ENCODE measurements at regions not wholly inside any gene's neighbourhood (a gene's known extent, or its start where the extent isn't known, plus 50 kb on each side); places are given as distances from the start of the nearest gene placed in this dataset.

DNA sequence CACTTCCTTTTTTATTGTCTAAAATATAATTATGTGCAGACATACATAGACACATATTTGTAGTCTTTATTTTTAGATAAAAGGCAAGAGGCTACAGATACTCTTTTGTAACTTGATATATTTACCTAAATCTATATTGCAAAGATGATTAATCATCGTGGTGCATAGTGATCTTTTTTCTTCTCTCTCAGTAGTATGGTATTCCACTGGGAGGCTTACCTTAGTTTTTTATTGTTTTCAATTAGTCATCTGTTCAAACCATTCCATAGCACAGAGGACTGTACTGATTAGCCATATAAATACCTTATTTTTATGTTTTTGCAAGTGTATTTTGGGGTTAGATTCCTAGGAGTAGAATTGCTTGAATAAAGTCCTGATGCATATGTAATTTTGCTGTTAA, 619.7 kb downstream of the GRXCR1 start:
- intact Hi-C loops (cut with DNase I), result no loop called here
- H3K4me3 ChIP-seq, result no peak overlapping the region
- no peaks in the 10 kb centered on the region for H3K27me3 ChIP-seq
- H3K27ac ChIP-seq, result no peak overlapping the region
- 80 to 86% (median 84%) methylated on average over 1 of the region's 1 CpG for WGBS, 3 donors
- H3K4me1 ChIP-seq (ENCODE audit: insufficient read depth), result no peaks in the 10 kb centered on the region
- no peaks in the 10 kb centered on the region for H3K36me3 ChIP-seq
- no peak for TF ChIP-seq EP300 (IDR thresholded peaks at IDR 0.05)
- no peaks in the 10 kb centered on the region for H3K9me3 ChIP-seq
- no peak for DNase-seq

DNA sequence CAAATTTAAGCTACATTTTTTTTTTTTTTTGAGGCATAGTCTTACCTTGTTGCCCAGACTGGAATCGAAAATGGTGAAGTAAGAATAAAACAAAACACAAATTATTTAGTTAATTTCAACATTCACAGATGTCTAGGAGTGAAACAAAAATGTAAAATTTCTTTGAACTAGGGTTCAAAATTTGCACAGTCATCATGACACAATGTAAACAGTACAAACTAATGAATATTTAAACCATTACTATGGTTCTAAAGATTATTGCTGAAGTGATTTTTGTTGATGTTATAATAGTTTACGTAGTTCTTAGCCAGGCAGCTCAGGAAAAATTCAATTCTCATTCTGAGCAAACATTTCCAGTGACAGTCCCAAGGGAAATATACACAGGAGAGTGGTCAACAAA, 633.1 kb downstream of the GRXCR1 start:
- Histone ChIP-seq H3K4me1 (ENCODE audit: insufficient read depth) (no peaks in the 10 kb centered on the region), H3K4me3 (no peak overlapping the region), H3K9me3 (no peaks in the 10 kb centered on the region), H3K27ac (no peak overlapping the region), H3K27me3 (no peaks in the 10 kb centered on the region), H3K36me3 (no peaks in the 10 kb centered on the region)
- DNase-seq, result no peak
- intact Hi-C loops (cut with DNase I), result loop anchor here in 1 of 4 donors (10.0 kb wide), 1 partner anchor 349 kb away; no protein-coding TSS in a partner anchor
- TF ChIP-seq, protein P1, sequence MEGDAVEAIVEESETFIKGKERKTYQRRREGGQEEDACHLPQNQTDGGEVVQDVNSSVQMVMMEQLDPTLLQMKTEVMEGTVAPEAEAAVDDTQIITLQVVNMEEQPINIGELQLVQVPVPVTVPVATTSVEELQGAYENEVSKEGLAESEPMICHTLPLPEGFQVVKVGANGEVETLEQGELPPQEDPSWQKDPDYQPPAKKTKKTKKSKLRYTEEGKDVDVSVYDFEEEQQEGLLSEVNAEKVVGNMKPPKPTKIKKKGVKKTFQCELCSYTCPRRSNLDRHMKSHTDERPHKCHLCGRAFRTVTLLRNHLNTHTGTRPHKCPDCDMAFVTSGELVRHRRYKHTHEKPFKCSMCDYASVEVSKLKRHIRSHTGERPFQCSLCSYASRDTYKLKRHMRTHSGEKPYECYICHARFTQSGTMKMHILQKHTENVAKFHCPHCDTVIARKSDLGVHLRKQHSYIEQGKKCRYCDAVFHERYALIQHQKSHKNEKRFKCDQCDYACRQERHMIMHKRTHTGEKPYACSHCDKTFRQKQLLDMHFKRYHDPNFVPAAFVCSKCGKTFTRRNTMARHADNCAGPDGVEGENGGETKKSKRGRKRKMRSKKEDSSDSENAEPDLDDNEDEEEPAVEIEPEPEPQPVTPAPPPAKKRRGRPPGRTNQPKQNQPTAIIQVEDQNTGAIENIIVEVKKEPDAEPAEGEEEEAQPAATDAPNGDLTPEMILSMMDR (IDR thresholded peaks at IDR 0.05), result no peak
- no peak for TF ChIP-seq EP300 (IDR thresholded peaks at IDR 0.05)
- TF ChIP-seq POLR2A (IDR thresholded peaks at IDR 0.05), result no peak
- WGBS, 3 donors, result 87 to 88% (median 88%) methylated on average over 2 of the region's 2 CpGs

DNA sequence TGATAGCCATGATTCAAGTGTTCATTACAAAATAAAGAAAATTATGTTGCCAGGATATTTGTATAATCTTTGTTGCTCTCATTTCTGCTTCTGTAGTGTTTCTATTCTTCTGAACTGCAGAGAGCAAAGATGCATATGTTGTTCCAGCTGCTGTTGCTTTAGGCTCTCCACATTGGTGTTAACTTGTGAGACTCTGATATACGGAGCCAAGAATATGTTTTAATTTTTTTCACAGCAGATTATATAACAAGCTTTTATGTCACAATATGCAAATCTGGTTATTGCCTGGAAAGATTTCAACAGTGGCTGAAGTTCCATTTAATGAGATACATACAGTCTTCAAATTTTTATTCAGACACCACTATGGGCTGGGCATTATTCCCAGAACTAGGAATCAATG, 655.0 kb downstream of the GRXCR1 start:
- 11 to 33% (median 26%) methylated on average over 1 of the region's 1 CpG for WGBS, 3 donors
- Histone ChIP-seq H3K4me1 (ENCODE audit: insufficient read depth) (no peaks in the 10 kb centered on the region), H3K27ac (no peak overlapping the region), H3K4me3 (no peak overlapping the region), H3K27me3 (no peaks in the 10 kb centered on the region), H3K36me3 (no peaks in the 10 kb centered on the region), H3K9me3 (peaks cover 0 to 3% of the 10 kb centered on the region in 2 donors)
- intact Hi-C loops (cut with DNase I), result no loop called here
- TF ChIP-seq, protein P1 (IDR thresholded peaks at IDR 0.05), result no peak
- TF ChIP-seq EP300 (IDR thresholded peaks at IDR 0.05) (no peak), POLR2A (IDR thresholded peaks at IDR 0.05) (no peak)
- DNase-seq, result no peak

DNA sequence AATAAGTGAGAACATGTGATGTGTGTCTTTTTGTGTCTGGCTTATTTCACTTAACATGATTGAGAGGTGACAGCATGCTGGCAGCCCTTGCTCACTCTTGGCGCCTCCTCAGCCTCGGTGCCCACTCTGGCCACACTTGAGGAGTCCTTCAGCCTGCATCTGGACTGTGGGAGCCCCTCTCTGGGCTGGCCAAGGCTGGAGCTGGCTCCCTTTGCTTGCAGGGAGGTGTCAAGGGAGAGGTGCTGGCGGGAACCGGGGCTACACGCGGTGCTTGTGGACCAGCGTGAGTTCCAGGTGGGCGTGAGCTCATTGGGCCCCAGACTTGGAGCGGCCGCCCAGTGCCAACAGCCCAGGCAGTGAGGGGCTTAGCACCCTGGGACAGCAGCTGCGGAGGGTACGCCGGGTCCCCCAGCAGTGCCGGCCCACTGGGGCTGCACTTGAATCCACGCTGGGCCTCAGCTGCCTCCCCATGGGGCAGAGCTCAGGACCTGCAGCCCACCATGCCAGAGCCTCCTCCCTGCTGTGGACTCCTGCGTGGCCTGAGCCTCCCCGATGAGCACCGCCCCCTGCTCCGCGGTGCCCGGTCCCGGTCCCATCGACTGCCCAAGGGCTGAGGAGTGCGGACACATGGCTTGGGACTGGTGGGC, 658.6 kb downstream of the GRXCR1 start:
- no peak overlapping the region for H3K4me3 ChIP-seq
- TF ChIP-seq EP300 (IDR thresholded peaks at IDR 0.05) (no peak), POLR2A (IDR thresholded peaks at IDR 0.05) (no peak)
- TF ChIP-seq, protein P1 (IDR thresholded peaks at IDR 0.05), result no peak
- no peaks in the 10 kb centered on the region for H3K27me3 ChIP-seq
- H3K9me3 ChIP-seq, result peaks cover 0 to 3% of the 10 kb centered on the region in 2 donors
- no peak overlapping the region for H3K27ac ChIP-seq
- no peak for DNase-seq
- 87 to 93% (median 92%) methylated on average over 19 to 24 of the region's 24 CpGs for WGBS, 3 donors
- H3K36me3 ChIP-seq, result no peaks in the 10 kb centered on the region
- intact Hi-C loops (cut with DNase I), result no loop called here
- H3K4me1 ChIP-seq (ENCODE audit: insufficient read depth), result no peaks in the 10 kb centered on the region

DNA sequence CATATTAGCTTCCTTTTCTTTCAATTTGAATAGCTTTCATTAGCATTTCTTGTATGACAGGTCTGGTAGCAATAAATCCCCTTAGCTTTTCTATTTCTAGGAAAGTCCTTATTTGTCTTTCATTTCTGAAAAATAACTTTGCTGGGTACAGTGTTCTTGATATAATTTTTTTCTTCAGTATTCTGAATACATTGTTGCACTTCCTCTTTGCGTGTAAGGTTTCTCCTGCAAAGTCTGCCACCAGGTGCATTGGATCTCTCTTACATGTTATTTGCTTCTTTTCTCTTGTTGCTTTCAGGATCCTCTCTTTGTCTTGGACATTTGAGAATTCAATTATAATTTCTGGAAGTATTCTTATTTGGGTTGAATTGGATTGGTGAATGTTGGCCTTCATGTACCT, 663.7 kb downstream of the GRXCR1 start:
- intact Hi-C loops (cut with DNase I), result no loop called here
- no peak overlapping the region for H3K27ac ChIP-seq
- no peaks in the 10 kb centered on the region for H3K27me3 ChIP-seq
- no peak for DNase-seq
- TF ChIP-seq POLR2A (IDR thresholded peaks at IDR 0.05) (no peak), EP300 (IDR thresholded peaks at IDR 0.05) (no peak)
- TF ChIP-seq, protein P1 (IDR thresholded peaks at IDR 0.05), result no peak
- H3K4me3 ChIP-seq, result no peak overlapping the region
- WGBS, 3 donors, result 83 to 86% (median 84%) methylated on average over 1 of the region's 1 CpG
- H3K36me3 ChIP-seq, result no peaks in the 10 kb centered on the region
- H3K9me3 ChIP-seq, result peaks cover 0 to 3% of the 10 kb centered on the region in 2 donors
- no peaks in the 10 kb centered on the region for H3K4me1 ChIP-seq (ENCODE audit: insufficient read depth)
